HG02973 (cell line): ENCODE measurements at regions not wholly inside any gene's neighbourhood (a gene's known extent, or its start where the extent isn't known, plus 50 kb on each side); places are given as distances from the start of the nearest gene placed in this dataset.
"Not testable (repeated sequence)": the region's sequence is repeated elsewhere in the genome, so short reads cannot be mapped to it uniquely, and the experiment has no call there.

Source experiments
- ATAC-seq: cut with Tn5 transposase; IDR thresholded peaks from one replicate; pipeline ENCODE4 v1.9.1; 2021; ENCODE audit warnings: moderate library complexity; ENCODE audit not compliant: unreplicated experiment

DNA sequence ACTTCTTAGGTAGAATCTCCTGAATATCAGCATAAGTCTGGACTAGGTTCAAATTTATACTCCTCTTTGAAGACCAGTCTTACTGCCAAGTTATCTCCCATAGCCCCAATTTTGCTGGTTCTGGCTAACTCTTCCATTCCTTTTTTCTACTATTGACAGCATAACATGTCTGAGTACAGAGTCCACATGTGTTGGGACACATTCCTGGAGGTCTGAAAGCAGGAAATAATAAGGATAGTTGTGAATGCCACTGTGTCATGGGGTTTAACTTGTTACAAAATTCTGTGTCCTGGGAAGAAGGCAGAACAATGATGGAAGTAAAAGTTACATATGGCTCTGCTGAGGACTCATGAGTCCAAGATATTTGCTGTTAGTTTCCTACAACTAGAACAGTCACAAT is 57.4 kb upstream of the ZBTB20 start:
- ATAC-seq: no peak

GRCh38 chr3:115208066-115208750 is 61.1 kb upstream of the ZBTB20 start:
- no peak for ATAC-seq

DNA sequence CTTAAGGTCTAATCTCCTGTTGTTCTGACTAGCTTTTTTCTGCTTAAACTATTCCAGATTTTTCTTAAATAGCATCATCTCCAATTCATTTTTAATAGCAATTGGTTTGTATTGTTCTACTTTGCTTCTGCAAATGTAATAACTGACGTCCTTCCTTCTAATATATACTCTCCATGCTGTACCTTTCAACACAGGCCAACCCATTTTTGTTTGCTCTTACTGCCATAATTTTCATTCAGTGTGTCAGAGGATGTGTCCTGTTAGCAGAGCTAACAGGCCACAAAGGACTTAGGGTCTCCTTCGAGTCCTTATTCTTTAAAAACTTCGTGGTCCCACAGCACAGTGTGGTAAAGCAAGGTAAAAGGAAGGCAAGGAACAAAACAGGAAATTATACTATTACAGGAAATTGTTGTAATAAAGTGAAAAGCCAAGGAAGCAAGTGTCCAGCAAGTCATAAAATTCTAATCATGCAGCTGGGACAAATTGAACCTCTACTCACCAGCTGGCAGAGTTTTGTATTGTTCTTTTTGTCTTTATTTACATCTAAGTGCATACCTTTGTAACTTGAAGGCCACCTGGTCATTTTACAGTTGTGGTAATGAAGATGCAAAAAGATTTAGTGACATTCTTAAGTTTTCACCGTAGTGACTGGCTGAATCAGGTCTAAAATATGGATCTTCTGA is 64.9 kb upstream of the ZBTB20 start:
- ATAC-seq: no peak

DNA sequence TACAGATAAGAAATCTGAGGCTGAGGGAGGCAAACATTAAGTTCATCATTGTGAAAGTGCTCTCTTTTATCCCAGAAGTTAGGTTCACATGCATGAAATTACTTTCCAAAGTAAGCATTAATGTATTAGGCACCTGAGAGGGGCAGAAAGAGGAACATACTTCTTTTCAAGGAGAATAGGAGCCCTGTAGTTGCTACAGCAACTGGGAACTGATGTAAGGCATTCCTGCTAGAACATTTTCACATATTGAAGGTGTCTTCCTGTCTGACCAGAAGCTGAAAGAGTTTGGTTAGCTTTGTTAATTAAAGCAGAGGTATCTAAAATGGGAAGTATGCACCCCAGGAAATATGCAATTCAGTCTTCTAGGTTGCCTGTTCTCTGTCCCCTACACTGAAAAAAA is 65.5 kb upstream of the ZBTB20 start:
- ATAC-seq: no peak

- ATAC-seq: not testable (repeated sequence)
Observed at GRCh38 chr3:115213052-115213451, 66.0 kb upstream of the ZBTB20 start.

- ATAC-seq: no peak
Observed at GRCh38 chr3:115217292-115217677, 70.2 kb upstream of the ZBTB20 start.

DNA sequence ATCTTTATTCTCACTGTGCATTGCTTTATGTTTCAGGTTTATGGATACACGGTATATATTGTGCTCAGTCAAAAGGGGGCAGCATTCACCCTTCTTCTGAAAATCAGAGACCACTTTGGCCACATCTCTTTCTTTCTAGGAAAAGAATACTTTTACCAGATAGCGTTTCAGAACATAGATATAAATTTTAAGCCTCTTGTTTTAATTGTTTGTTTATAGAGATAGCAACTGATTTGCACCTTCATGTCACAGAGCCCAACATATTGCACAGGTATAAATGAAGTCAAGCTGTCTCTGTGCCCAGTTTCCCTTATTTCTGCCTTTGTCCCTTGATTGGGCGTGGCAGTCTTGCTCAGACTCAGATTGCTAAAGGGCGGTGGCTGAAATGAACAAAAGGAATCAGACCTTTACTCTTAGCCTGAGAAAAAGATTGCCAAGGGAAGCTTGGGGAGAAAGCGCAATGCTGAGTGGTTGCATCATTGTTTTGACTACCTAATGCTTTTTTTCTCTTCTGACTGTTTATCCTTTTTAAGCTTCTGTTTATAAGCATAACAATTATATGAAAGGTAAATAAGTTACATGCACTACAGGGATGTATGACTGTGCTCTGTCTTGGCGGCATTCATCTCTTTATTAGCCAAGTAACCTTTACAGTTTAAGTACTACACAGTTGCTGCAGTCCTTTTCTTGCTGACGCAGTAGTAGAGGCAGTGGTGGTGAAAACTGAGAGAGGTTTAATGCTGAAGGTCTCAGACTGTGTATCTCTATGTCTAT is 70.8 kb upstream of the ZBTB20 start:
- ATAC-seq: no peak

DNA sequence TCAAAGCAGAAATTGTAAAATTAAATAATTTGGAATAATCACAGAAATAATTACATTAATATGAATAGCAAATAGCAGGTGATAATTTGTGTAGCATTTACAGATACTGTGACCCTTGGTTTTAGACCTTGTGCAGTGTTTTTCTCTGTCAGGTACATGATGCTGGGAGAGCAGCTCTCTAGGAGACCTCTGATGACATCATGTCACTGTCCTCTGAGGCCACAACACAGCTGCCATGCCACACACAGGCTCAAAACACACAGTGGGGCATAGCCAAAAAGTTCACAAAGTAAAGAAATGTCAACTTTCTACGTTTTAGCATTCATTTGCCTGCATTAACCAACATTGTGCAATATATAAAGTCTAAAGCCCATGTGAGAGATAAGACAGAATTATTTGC is 71.8 kb upstream of the ZBTB20 start:
- no peak for ATAC-seq

GRCh38 chr3:115224687-115225086 is 77.6 kb upstream of the ZBTB20 start:
- ATAC-seq: no peak

GRCh38 chr3:115226844-115227445 is 79.9 kb upstream of the ZBTB20 start:
- ATAC-seq: no peak

DNA sequence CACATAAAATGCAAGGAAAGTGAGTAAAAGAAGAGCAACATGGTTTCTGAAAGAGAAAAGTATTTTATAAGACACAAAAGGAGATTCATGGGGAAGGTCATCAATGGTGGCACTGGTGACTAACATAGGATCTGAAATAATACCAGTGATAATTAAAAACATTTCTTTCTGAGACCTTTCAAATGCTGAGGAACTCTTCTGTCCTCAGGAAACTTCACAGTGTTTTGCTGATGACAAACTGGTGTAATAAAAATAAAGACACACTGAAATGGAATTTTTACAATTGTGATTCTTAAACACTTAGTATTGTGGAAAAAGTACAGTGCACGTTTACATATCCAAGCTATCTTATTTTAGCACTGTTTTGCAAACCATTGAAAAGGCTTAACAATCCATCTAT is 80.4 kb upstream of the ZBTB20 start:
- no peak for ATAC-seq

DNA sequence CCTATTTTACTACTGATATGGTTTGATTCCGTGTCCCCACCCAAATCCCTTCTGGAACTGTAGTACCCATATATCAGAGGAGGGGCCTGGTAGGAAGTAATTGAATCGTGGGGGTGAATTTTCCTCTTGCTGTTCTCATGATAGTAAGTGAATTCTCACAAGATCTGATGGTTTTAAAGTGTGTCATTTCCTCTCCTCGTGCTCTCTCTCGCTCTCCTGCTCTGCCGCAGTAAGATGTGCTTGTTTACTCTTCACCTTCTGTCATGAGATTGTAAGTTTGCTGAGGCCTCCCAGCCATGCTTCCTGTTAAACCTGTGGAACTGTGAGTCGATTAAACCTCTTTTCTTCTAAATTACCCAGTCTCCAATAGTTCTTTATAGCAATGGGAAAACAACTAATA is 81.2 kb upstream of the ZBTB20 start:
- no peak for ATAC-seq

DNA sequence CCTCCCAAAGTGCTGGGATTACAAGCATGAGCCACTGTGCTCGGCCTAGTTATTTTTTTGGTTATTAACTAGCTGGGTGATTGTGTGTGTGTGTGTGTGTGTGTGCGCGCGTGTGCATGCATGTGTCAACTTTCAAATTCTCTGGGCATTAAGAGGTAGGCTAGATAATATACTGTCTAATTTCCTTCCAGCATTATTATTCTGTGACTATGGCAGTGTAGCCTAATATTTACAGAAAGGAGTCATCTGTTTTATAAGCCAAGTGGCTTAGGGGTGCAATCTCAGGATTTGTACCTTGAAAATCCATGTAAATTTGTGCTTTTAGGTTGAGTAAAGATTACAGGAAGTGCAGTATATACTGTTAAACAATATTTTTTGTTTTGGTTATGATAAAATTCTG is 85.1 kb upstream of the ZBTB20 start:
- ATAC-seq: no peak

- ATAC-seq: no peak
Observed at GRCh38 chr3:115233021-115233420, 85.9 kb upstream of the ZBTB20 start.

- ATAC-seq: no peak
Observed at GRCh38 chr3:115236496-115236895, 89.4 kb upstream of the ZBTB20 start.

GRCh38 chr3:115239717-115240116 is 92.6 kb upstream of the ZBTB20 start:
- no peak for ATAC-seq

DNA sequence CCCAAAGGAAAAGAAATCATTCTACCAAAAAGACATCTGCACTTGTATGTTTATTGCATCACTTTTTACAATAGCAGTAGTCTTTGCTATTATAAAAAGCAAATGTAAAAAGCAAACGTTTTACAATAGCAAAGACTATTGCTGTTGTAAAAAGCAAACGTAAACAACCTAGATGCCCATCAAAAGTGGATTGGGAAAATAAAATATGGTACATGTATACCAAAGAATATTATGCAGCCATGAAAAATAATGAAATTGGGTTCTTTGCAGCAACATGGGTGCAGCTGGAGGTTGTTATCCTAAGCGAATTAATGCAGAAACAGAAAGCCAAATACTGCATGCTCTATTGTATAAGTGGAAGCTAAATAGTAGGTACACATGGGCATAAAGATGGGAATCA is 97.3 kb upstream of the ZBTB20 start:
- ATAC-seq: no peak

- no peak for ATAC-seq
Observed at GRCh38 chr3:115245438-115245837, 98.3 kb upstream of the ZBTB20 start.

- ATAC-seq: no peak
Observed at GRCh38 chr3:115245899-115246298, 98.8 kb upstream of the ZBTB20 start.

DNA sequence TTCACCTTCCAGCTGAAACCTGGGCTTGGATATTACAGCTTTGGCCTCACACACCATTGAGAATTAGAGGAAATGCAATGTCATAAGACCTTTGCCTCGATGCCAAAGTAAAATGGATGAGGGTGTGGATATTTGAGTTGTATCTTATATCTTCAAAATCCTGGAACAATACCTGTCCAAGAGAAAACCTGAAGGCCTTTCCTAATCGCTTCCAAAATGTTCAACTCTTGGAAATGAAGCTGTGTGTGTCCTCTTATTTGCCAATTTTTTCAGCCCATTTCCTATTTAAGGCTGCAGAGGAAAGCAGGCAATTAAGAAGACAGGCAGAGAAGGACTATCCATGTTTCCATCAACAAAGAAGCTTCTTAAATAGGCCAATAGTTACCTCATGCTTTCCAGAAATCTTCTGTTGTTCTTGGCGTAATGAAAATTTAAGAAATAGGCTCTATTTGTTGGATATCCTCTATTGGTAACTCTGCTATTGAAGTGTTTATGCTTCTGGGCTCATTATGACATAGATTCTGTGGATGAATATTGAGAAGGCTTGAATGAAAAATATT is 99.5 kb upstream of the ZBTB20 start:
- ATAC-seq: no peak

DNA sequence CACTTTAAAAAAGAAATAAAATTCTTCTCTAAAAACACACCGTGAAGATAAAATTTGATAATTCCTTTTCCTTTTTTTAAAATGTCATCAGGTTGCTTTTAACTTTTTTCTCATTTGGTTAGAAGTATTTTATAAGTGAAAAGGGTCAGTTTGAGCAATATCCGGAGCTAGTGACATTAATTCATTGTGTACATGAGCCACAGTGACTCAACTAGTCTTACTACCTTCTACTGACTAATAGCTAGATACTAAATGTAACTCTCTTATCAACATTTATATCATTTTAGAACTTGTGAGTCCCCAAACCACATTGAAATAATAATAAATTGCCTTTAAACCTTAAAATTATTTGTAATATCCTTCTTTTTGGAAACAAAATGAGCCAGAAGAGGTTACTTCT is 101.2 kb upstream of the ZBTB20 start:
- no peak for ATAC-seq
